ENCODE measurements at regions not wholly inside any gene's neighbourhood (a gene's known extent, or its start where the extent isn't known, plus 50 kb on each side); places are given as distances from the start of the nearest gene placed in this dataset.

- TF ChIP-seq CTCF (IDR thresholded peaks at IDR 0.05) (no peak), EZH2 (IDR thresholded peaks at IDR 0.05; ENCODE audit: borderline replicate concordance, insufficient read depth, low read depth, low read length, poor library complexity, severe bottlenecking) (no peak)
These were observed 330.3 kb downstream of the NFIB start for GRCh38 chr9:13983607-13984006.

All from B cell (primary cell).